Amniotic epithelial cell (primary cell): ENCODE measurements at regions not wholly inside any gene's neighbourhood (a gene's known extent, or its start where the extent isn't known, plus 50 kb on each side); places are given as distances from the start of the nearest gene placed in this dataset.

Experiments used
- DNase-seq: peaks from one replicate; pipeline ENCODE4 v3.0.0-alpha.2; 2010; ENCODE audit warnings: low read depth

GRCh38 chr7:24200407-24200966 is 83.5 kb upstream of the NPY start:
- DNase-seq, result no peak

- peak; percentile 81 for DNase-seq
Measured at GRCh38 chr7:24201226-24201625, 82.8 kb upstream of the NPY start.

- DNase-seq, result no peak
Measured at GRCh38 chr7:24212073-24212472, 71.9 kb upstream of the NPY start.

GRCh38 chr7:24213311-24213710 is 70.7 kb upstream of the NPY start:
- DNase-seq, result no peak

GRCh38 chr7:24214670-24215069 is 69.3 kb upstream of the NPY start:
- DNase-seq, result peak; percentile 23

GRCh38 chr7:24216576-24217125 is 67.3 kb upstream of the NPY start:
- DNase-seq, result peak; percentile 99

- DNase-seq, result no peak
Measured at GRCh38 chr7:24221500-24221899, 62.5 kb upstream of the NPY start.

GRCh38 chr7:24227068-24227467 is 56.9 kb upstream of the NPY start:
- no peak for DNase-seq

- DNase-seq, result no peak
Measured at GRCh38 chr7:24227603-24228359, 56.2 kb upstream of the NPY start.

- no peak for DNase-seq
Measured at GRCh38 chr7:24229481-24230226, 54.3 kb upstream of the NPY start.

GRCh38 chr7:24231493-24231892 is 52.5 kb upstream of the NPY start:
- peak; percentile 25 for DNase-seq

- no peak for DNase-seq
Measured at GRCh38 chr7:24233386-24233785, 50.6 kb upstream of the NPY start.
